ENCODE measurements at regions not wholly inside any gene's neighbourhood (a gene's known extent, or its start where the extent isn't known, plus 50 kb on each side); places are given as distances from the start of the nearest gene placed in this dataset.

GRCh38 chr2:144233733-144234541 lies 286.0 kb downstream of the ZEB2 start:
- intact Hi-C loops (cut with DNase I) = no loop called here
- Histone ChIP-seq H3K36me3 (no peaks in the 10 kb centered on the region), H3K4me3 (no peak overlapping the region), H3K4me1 (peaks cover 4 to 12% (median 6%) of the 10 kb centered on the region in 3 donors), H3K27me3 (no peaks in the 10 kb centered on the region), H3K27ac (no peak overlapping the region), H3K9me3 (no peaks in the 10 kb centered on the region)
- DNase-seq (no peak), FAIRE-seq (no peak), ATAC-seq (no peak)
- 90 to 95% methylated on average over 3 of the region's 3 CpGs for WGBS, 2 donors
- TF ChIP-seq CTCF (IDR thresholded peaks at IDR 0.05) = no peak

DNA sequence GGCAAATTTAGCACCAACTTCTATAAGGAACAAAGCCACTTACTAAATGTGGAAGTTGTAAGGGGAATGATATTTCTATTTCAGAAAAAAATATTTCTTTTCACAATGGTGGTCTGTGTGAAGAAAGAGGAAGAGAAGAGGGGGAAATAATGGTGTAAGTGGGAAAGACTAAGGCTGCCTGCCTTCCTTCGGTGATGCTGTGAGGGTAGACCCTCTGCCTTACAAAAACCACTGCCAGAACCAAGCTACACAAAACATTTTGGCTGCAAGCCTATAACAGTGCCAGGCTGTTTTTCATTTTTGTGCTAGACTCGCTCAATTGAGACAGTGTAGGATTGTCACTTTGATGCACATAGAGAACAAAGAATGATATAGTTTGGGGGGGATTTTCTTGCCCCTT lies 286.6 kb downstream of the ZEB2 start:
- 89 to 91% methylated on average over 2 of the region's 2 CpGs for WGBS, 2 donors
- H3K4me1 ChIP-seq = peaks cover 4 to 12% (median 6%) of the 10 kb centered on the region in 3 donors
- no peak for TF ChIP-seq CTCF (IDR thresholded peaks at IDR 0.05)
- H3K27ac ChIP-seq = no peak overlapping the region
- no peaks in the 10 kb centered on the region for H3K9me3 ChIP-seq
- no peak for ATAC-seq
- FAIRE-seq = no peak
- H3K36me3 ChIP-seq = no peaks in the 10 kb centered on the region
- H3K4me3 ChIP-seq = no peak overlapping the region
- no peaks in the 10 kb centered on the region for H3K27me3 ChIP-seq
- intact Hi-C loops (cut with DNase I) = no loop called here
- DNase-seq = no peak

DNA sequence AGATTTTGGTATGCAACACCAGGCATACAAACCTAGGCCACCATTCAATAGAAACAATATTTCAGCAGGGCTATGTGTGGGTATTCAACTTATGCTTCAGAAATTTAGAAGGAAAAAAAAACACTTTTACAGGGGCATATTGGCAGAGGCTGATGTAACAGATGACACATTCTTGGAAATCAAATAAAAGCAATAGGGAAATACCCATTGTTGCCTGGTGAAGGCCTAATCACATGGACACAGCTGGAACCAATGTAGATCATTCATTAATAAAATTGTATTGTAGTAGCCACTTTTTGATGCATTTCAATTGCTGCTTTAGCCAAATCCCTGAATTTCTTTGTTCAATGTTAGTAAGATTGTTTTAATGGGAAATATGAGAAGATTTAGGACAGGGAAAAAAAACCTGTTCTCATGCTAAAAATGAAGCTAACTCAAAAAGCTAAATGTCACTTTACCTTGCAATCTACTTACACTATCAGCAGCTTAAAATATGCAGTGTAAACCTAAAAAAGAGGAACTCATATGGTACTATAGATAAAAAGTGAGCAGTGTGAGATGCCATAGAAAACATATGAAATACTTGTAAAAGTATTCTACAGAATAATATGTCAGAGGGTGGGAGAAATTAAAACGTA lies 289.4 kb downstream of the ZEB2 start:
- Histone ChIP-seq H3K9me3 (no peaks in the 10 kb centered on the region), H3K27ac (no peak overlapping the region), H3K4me1 (peaks cover 4 to 12% (median 6%) of the 10 kb centered on the region in 3 donors), H3K27me3 (no peaks in the 10 kb centered on the region), H3K4me3 (no peak overlapping the region), H3K36me3 (no peaks in the 10 kb centered on the region)
- TF ChIP-seq CTCF (IDR thresholded peaks at IDR 0.05) = no peak
- intact Hi-C loops (cut with DNase I) = no loop called here
- ATAC-seq (peak; percentile 62 to 77 (median 70)), FAIRE-seq (no peak), DNase-seq (no peak)
- WGBS, 2 donors = 80 to 94% methylated on average over 1 of the region's 1 CpG

DNA sequence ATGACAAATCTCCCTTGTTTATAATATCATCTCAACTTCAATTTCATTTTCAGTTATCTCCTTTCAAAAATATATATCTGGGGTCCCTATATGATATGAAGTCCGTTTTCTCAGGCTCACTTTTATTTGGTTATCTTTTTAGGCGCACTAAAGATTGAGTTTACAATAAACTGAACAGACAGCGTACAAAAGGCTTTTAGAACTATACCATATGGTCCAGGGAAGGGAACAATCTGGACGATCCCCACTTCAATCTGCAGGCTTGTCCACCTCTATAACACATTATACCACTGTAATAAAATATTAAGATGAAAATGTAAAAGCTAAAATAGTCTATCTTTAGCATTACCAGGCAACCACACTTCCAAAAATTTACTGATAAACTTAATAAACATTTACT lies 289.9 kb downstream of the ZEB2 start:
- no peak for ATAC-seq
- Histone ChIP-seq H3K27me3 (no peaks in the 10 kb centered on the region), H3K36me3 (no peaks in the 10 kb centered on the region), H3K9me3 (no peaks in the 10 kb centered on the region), H3K27ac (no peak overlapping the region), H3K4me3 (no peak overlapping the region), H3K4me1 (peaks cover 4 to 12% (median 6%) of the 10 kb centered on the region in 3 donors)
- no peak for DNase-seq
- no peak for FAIRE-seq
- TF ChIP-seq CTCF (IDR thresholded peaks at IDR 0.05) = no peak
- intact Hi-C loops (cut with DNase I) = no loop called here
- WGBS, 2 donors = 91 to 96% methylated on average over 4 of the region's 4 CpGs

- FAIRE-seq = no peak
These were observed 290.6 kb downstream of the ZEB2 start for GRCh38 chr2:144229296-144229695.

More at GRCh38 chr2:144229296-144229695, 290.6 kb downstream of the ZEB2 start:
- no peaks in the 10 kb centered on the region for H3K36me3 ChIP-seq
- H3K9me3 ChIP-seq = no peaks in the 10 kb centered on the region
- TF ChIP-seq CTCF (IDR thresholded peaks at IDR 0.05) = no peak
- intact Hi-C loops (cut with DNase I) = no loop called here
- no peak overlapping the region for H3K4me3 ChIP-seq
- DNase-seq (no peak), ATAC-seq (no peak)
- peaks cover 4 to 12% (median 6%) of the 10 kb centered on the region in 3 donors for H3K4me1 ChIP-seq
- no peaks in the 10 kb centered on the region for H3K27me3 ChIP-seq
- H3K27ac ChIP-seq = no peak overlapping the region
- 91% methylated on average over 1 of the region's 1 CpG for WGBS, 2 donors

Data from pancreas (tissue), 10 donors.